BLaER1 treated with 17β-estradiol and CSF1 and Interleukin-3, amounts not matched to agents 10 nM and 100 nM (cell line): ENCODE measurements at regions not wholly inside any gene's neighbourhood (a gene's known extent, or its start where the extent isn't known, plus 50 kb on each side); places are given as distances from the start of the nearest gene placed in this dataset.

Experiments
- H3K27ac ChIP-seq, 11 experiments: shearing (Covaris generic); formaldehyde crosslinking; 2 replicates each; pipeline ENCODE4 v1.8.1; 2022
- H3K27me3 ChIP-seq, 11 experiments: shearing (Covaris generic); formaldehyde crosslinking; 2 replicates each; pipeline ENCODE4 v1.8.1; 2022
- H3K36me3 ChIP-seq, 11 experiments: shearing (Covaris generic); formaldehyde crosslinking; 2 replicates each; pipeline ENCODE4 v1.8.1; 2022
- H3K4me1 ChIP-seq, 10 experiments: shearing (Covaris generic); formaldehyde crosslinking; 2 replicates each; pipeline ENCODE4 v1.8.1; 2022
- H3K4me2 ChIP-seq, 11 experiments: shearing (Covaris generic); formaldehyde crosslinking; 2 replicates each; pipeline ENCODE4 v1.8.1; 2022
- H3K4me3 ChIP-seq, 10 experiments: shearing (Covaris generic); formaldehyde crosslinking; 2 replicates each; pipeline ENCODE4 v1.8.1; 2022
- H3K9ac ChIP-seq, 11 experiments: shearing (Covaris generic); formaldehyde crosslinking; 2 replicates each; pipeline ENCODE4 v1.8.1; 2022
- H3K9me3 ChIP-seq, 11 experiments: shearing (Covaris generic); formaldehyde crosslinking; replicated peaks in 1 of 11; 2 replicates each; pipeline ENCODE4 v1.8.1; 2022
- H4K20me1 ChIP-seq, 11 experiments: shearing (Covaris generic); formaldehyde crosslinking; 2 replicates each; pipeline ENCODE4 v1.8.1; 2022
- Cebpa-rat ChIP-seq, 11 experiments: shearing (Covaris generic); IDR thresholded peaks; 2 replicates each; pipeline ENCODE4 v1.8.1; 2022

GRCh38 chr2:200181755-200182154 is 124.7 kb upstream of the SPATS2L start:
- no peaks in the 10 kb centered on the region for H3K27me3 ChIP-seq
- TF ChIP-seq Cebpa-rat (IDR thresholded peaks at IDR 0.05): no peak
- no peak overlapping the region for H3K4me2 ChIP-seq

GRCh38 chr2:200184748-200185627 is 121.5 kb upstream of the SPATS2L start:
- H3K4me2 ChIP-seq: no peak overlapping the region
- no peaks in the 10 kb centered on the region for H4K20me1 ChIP-seq
- peaks cover 0 to 11% (median 0%) of the 10 kb centered on the region in 11 experiments; a peak in 2 of 22 replicates for H3K9me3 ChIP-seq
- H3K4me1 ChIP-seq: no peaks in the 10 kb centered on the region
- no peak overlapping the region for H3K9ac ChIP-seq
- no peaks in the 10 kb centered on the region for H3K27me3 ChIP-seq
- no peak for TF ChIP-seq Cebpa-rat (IDR thresholded peaks at IDR 0.05)
- H3K4me3 ChIP-seq: no peak overlapping the region
- no peaks in the 10 kb centered on the region for H3K36me3 ChIP-seq
- no peak overlapping the region for H3K27ac ChIP-seq

More at GRCh38 chr2:200181755-200182154, 124.7 kb upstream of the SPATS2L start:
- Histone ChIP-seq H3K9me3 (peaks cover 0 to 11% (median 0%) of the 10 kb centered on the region in 11 experiments; a peak in 1 of 22 replicates), H4K20me1 (no peaks in the 10 kb centered on the region), H3K27ac (no peak overlapping the region), H3K36me3 (no peaks in the 10 kb centered on the region), H3K4me3 (no peak overlapping the region), H3K9ac (no peak overlapping the region), H3K4me1 (no peaks in the 10 kb centered on the region; a peak in 1 of 20 replicates)

- no peaks in the 10 kb centered on the region for H4K20me1 ChIP-seq
- no peak for TF ChIP-seq Cebpa-rat (IDR thresholded peaks at IDR 0.05)
- H3K9me3 ChIP-seq: peaks cover 0 to 11% (median 0%) of the 10 kb centered on the region in 11 experiments; a peak in 2 of 22 replicates
- no peak overlapping the region for H3K27ac ChIP-seq
- no peak overlapping the region for H3K9ac ChIP-seq
- H3K4me1 ChIP-seq: no peaks in the 10 kb centered on the region
- H3K27me3 ChIP-seq: no peaks in the 10 kb centered on the region
- H3K36me3 ChIP-seq: no peaks in the 10 kb centered on the region
- H3K4me2 ChIP-seq: no peak overlapping the region
- no peak overlapping the region for H3K4me3 ChIP-seq
Observed at GRCh38 chr2:200185628-200186000, 120.9 kb upstream of the SPATS2L start.

GRCh38 chr2:200186002-200186401 is 120.5 kb upstream of the SPATS2L start:
- no peak overlapping the region for H3K4me3 ChIP-seq
- no peaks in the 10 kb centered on the region for H3K4me1 ChIP-seq
- H3K27me3 ChIP-seq: no peaks in the 10 kb centered on the region
- no peak overlapping the region for H3K4me2 ChIP-seq
- H4K20me1 ChIP-seq: no peaks in the 10 kb centered on the region
- H3K9ac ChIP-seq: no peak overlapping the region
- H3K9me3 ChIP-seq: peaks cover 0 to 11% (median 0%) of the 10 kb centered on the region in 11 experiments; a peak in 2 of 22 replicates
- H3K36me3 ChIP-seq: no peaks in the 10 kb centered on the region
- no peak for TF ChIP-seq Cebpa-rat (IDR thresholded peaks at IDR 0.05)
- H3K27ac ChIP-seq: no peak overlapping the region

DNA sequence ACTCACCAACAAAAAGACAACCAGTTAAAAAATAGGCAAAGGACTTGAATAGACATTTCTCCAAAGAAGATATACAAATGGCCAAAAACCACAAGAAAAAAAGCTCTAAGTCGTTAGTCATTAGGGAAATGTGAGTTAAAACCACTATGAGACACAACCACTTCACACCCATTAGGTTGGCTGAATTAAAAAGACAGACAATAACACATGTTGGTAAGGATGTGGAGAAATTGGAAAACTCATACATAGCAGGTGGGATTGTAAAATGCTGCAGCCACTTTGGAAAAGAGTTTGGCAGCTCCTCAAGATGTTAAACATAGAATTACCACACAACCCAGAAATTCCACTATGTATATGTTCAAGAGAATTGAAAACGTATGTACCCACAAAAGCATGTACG is 117.6 kb upstream of the SPATS2L start:
- H4K20me1 ChIP-seq: no peaks in the 10 kb centered on the region
- no peaks in the 10 kb centered on the region for H3K36me3 ChIP-seq
- H3K27me3 ChIP-seq: no peaks in the 10 kb centered on the region
- no peaks in the 10 kb centered on the region for H3K4me1 ChIP-seq
- H3K4me2 ChIP-seq: no peak overlapping the region
- TF ChIP-seq Cebpa-rat (IDR thresholded peaks at IDR 0.05): no peak
- H3K9ac ChIP-seq: no peak overlapping the region
- H3K4me3 ChIP-seq: no peak overlapping the region
- no peak overlapping the region for H3K27ac ChIP-seq
- peaks cover 0 to 3% (median 0%) of the 10 kb centered on the region in 11 experiments; a peak in 1 of 22 replicates for H3K9me3 ChIP-seq

GRCh38 chr2:200189964-200190363 is 116.5 kb upstream of the SPATS2L start:
- Histone ChIP-seq H3K4me3 (no peak overlapping the region), H3K4me2 (no peak overlapping the region), H3K27ac (no peak overlapping the region), H4K20me1 (no peaks in the 10 kb centered on the region), H3K4me1 (no peaks in the 10 kb centered on the region), H3K27me3 (no peaks in the 10 kb centered on the region), H3K9me3 (peaks cover 0 to 3% (median 0%) of the 10 kb centered on the region in 11 experiments; a peak in 1 of 22 replicates), H3K9ac (no peak overlapping the region), H3K36me3 (no peaks in the 10 kb centered on the region)
- TF ChIP-seq Cebpa-rat (IDR thresholded peaks at IDR 0.05): no peak

DNA sequence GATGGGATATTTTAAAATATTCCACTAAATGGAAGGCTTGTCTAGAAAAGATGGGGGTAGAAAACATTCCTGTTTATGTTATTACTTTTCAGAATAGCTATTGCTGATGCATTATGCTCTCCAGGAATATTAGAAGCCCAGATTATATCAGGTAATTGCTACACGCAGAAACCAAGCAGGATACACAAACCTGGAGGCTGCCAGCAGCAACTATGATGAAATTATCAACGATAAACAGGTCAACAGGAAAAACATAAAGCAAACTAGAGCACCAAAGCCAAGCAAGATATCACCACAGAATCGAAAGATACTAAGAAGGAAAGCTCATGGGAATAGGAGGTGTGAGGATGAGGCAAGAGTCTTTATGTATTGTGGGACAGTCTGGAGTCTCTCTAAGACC is 113.2 kb upstream of the SPATS2L start:
- no peak for TF ChIP-seq Cebpa-rat (IDR thresholded peaks at IDR 0.05)
- Histone ChIP-seq H3K27ac (no peak overlapping the region), H3K9ac (no peak overlapping the region), H4K20me1 (no peaks in the 10 kb centered on the region), H3K36me3 (no peaks in the 10 kb centered on the region), H3K4me1 (peaks cover 0 to 18% (median 1%) of the 10 kb centered on the region in 10 experiments; a peak in 9 of 20 replicates), H3K27me3 (no peaks in the 10 kb centered on the region), H3K9me3 (no peaks in the 10 kb centered on the region), H3K4me2 (no peak overlapping the region), H3K4me3 (no peak overlapping the region)

DNA sequence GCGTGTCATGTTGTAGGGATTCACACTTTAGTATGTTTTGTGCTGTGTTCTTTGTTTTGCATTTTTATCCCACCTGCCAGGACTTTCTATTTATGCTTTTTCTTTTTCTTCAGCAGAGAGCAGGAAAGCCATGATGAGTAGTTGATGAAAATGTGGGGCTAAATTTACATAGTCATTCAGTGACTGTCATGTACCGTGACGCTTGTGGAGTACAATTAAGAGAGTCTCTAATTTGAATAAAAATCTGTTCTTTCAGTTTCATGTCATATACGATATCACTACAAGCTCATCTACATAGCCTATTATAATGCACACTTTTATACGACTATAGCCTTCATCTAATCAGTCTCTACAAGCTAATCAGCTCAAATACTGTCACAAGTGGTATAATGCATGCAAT is 112.7 kb upstream of the SPATS2L start:
- H3K4me1 ChIP-seq: peaks cover 0 to 23% (median 6%) of the 10 kb centered on the region in 10 experiments; a peak in 13 of 20 replicates
- no peaks in the 10 kb centered on the region for H3K36me3 ChIP-seq
- no peaks in the 10 kb centered on the region for H4K20me1 ChIP-seq
- H3K27me3 ChIP-seq: no peaks in the 10 kb centered on the region
- no peak overlapping the region for H3K9ac ChIP-seq
- no peak overlapping the region for H3K4me2 ChIP-seq
- no peak for TF ChIP-seq Cebpa-rat (IDR thresholded peaks at IDR 0.05)
- H3K4me3 ChIP-seq: no peak overlapping the region
- H3K27ac ChIP-seq: no peak overlapping the region
- no peaks in the 10 kb centered on the region for H3K9me3 ChIP-seq

DNA sequence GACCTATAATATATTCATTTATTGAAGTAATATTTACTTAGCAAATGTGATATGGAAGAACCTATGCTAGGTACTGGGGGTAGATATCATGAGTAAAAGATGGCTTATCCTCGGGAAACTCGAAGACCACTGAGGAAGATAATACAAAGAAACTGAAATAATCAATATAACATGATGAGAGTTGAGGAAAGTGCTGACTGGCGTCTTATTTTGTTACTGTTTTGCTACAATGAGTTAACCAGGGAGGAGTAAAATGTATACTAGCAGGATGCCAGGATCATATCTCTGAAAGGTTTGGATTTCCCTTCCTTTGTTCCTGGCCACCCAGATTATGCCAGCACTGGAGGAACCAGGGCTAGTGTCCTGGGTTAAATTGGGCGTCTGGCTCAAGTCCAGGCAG is 111.7 kb upstream of the SPATS2L start:
- H3K4me1 ChIP-seq: peaks cover 8 to 32% (median 14%) of the 10 kb centered on the region in 10 experiments
- TF ChIP-seq Cebpa-rat (IDR thresholded peaks at IDR 0.05): no peak
- no peak overlapping the region for H3K4me3 ChIP-seq
- no peaks in the 10 kb centered on the region for H3K36me3 ChIP-seq
- H3K27ac ChIP-seq: no peak overlapping the region
- no peak overlapping the region for H3K4me2 ChIP-seq
- H3K9ac ChIP-seq: no peak overlapping the region
- H4K20me1 ChIP-seq: 0 out of 22 replicates have a peak, but pooled peaks cover 0 to 3% (median 0%) of the 10 kb centered on the region in 11 experiments
- H3K27me3 ChIP-seq: no peaks in the 10 kb centered on the region
- H3K9me3 ChIP-seq: peaks cover 0 to 3% (median 0%) of the 10 kb centered on the region in 11 experiments; a peak in 2 of 22 replicates
